ENCODE measurements at regions not wholly inside any gene's neighbourhood (a gene's known extent, or its start where the extent isn't known, plus 50 kb on each side); places are given as distances from the start of the nearest gene placed in this dataset.
"Not testable (repeated sequence)": the region's sequence is repeated elsewhere in the genome, so short reads cannot be mapped to it uniquely, and the experiment has no call there.

DNA sequence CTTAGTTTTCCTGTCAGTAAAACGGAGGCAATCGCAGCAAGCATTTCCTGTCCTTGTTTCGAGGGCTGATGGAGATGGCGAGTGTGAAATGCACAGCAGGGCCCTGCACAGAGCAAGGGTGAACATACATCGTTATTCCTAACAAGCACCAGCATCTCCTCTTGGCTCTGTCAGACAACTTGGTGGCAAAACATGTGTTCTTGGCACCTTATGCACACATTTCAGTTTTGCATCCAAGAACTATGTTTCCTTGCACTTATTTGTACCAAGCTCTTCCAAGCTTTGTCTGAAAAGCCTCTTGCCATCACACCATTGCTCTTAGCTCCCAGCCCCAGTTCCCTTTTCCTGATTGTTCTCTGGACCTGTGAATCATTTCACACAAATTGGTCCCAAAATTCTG, 132.9 kb upstream of the GRB10 start:
- DNase-seq: no peak

DNA sequence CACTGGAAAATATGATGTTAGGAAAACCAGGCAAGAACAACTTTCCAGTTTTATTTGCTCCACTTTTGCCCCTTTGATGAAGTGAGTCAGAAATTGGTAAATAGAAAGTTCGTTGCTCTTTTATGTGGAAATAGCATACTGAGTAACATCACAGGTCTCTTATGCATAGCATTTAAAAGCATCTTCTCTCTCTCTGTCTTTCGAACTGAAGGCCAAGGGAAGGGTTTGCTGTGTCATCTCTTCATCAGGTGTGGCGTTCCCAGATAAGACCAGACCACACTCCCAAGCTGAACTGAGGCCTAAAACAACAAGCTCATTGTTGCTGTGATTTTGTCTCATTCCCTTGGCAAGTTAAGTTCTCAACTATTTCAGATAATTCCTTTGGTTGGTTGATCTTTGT, 131.8 kb upstream of the GRB10 start:
- DNase-seq: no peak

DNA sequence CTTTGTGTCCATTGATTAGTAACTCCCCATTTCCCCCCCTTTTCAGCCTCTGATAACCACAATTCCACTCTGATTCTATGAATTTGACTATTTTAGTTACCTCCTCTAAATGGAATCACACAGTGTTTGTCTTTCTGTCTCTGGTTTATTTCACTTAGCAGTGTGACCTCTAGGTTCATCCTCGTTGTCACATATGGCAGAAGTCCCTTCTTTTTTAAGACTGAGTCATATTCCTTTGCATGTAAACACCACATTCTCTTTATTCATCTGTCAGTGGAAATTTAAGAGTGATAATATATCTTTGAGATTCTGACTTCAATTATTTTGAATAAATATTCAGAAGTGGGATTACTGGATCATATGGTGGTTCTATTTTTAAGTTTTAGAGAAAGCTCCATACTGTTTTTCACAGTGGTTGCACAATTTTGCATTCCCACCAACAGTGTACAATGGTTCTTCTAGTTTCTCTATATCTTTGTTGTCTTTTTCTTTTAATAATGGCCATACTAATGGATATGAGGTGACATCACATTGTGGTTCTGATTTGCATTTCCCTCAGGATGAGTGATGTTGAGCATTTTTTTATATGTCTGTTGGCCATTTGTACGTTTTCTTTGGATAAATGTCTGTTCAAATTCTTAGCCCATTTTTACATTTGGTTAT, 126.1 kb upstream of the GRB10 start:
- no peak for DNase-seq

DNA sequence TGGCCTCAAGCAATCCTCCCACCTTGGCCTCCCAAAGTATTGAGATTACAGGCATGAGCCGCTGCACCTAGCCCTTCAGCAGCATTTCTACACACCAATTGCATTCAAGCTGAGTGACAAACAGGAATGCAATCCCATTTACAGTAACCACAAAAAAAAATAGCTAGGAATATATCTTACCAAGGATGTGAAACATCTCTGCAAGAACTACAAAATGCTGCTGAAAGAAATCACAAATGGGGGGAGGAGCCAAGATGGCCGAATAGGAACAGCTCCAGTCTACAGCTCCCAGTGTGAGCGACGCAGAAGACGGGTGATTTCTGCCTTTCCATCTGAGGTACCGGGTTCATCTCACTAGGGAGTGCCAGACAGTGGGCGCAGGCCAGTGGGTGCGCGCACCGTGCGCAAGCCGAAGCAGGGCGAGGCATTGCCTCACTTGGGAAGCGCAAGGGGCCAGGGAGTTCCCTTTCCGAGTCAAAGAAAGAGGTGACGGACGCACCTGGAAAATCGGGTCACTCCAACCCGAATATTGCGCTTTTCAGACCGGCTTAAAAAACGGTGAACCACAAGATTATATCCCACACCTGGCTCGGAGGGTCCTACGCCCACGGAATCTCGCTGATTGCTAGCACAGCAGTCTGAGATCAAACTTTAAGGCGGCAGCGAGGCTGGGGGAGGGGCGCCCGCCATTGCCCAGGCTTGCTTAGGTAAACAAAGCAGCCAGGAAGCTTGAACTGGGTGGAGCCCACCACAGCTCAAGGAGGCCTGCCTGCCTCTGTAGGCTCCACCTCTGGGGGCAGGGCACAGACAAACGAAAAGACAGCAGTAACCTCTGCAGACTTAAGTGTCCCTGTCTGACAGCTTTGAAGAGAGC, 116.1 kb upstream of the GRB10 start:
- DNase-seq: not testable (repeated sequence)

DNA sequence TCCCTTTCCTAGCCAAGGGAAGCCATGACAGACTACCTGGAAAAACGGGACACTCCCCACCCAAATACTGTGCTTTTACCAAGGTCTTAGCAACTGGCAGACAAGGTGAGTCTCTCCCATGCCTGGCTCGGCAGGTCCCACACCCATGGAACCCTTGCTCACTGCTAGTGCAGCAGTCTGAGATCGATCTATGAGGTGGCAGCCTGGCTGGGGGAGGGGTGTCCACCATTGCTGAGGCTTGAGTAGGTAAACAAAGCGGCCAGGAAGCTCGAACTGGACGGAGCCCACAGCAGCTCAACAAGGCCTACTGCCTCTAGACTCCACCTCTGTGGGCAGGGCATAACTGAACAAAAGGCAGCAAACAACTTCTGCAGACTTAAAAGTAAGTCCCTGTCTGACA, 104.4 kb upstream of the GRB10 start:
- not testable (repeated sequence) for DNase-seq

DNA sequence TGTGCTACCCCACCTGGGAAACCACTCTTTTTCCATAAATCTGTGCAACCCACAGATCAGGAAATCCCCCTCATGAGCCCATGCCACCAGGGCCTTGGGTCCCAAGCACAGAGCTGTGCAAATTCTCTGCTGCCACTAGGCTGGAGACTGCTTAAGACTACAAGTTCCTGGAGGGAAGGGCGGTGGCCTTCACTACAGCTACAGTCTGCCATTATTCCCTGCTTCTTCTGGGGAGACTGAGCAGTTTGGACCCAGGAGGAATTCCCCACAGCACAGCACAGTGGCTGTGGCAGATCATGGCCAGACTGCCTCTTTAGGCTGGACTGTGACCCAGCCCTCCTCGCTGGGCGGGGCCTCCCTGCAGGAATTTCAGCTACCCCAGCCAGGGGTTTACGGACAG, 89.7 kb upstream of the GRB10 start:
- DNase-seq: no peak

DNA sequence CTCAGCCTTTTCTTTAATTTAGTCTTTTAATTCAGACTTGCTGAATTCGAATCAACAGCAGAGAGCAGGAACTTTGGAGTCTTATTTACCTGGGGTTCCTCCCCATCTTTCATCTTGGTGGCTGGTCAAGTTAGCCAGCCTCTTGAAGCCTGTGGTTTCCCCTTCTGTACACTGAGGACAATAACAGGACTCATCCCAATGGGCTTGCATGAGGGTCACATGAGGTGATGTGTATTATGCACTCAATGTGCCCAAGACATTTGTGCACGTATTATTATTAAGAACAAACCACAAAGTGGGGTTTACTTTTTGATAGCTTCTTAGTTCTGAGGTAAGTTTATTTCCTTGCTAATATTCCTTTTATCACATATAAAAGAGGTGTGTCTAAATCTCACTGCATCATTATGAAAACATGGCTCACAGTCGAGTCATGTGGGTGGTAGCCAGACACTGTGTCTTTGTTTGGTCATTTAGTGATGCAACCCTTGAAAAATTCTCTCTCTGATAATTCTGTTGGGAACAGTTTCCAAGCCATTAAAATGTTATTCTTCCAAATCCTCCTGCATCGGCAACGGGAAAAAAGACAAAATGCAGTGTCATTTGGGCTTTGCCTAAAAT, 86.5 kb upstream of the GRB10 start:
- no peak for DNase-seq

DNA sequence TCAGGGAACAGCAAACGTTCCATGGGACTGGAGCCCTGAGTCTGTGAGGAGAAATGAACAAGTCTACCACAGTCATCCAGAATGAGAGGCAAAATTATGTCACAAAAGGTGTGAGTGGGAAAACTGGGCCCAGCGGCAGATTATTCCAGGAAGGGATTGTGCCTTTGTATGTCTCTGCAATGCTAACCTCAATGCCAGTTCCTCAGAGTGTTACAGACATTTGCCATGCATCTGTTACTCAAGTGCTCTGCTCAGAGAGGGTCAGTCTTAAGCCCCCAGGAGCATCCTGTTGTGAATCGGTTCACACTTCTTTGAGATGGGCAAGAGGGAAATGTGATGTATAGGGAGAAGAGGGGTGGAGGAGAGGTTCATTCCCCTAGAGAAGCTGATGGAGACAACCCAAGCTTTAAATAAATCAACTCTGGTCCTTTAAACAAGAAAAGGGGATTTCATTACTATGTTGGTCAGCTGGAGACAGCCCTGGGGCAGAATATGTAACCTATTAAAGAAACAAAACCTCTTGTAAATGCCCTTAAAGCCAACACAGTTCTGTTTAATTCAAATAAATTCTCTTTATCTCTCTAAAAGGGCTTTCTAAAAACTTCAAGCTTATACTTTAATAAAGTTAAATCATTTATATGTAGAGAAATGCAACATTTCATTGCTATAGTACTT, 85.9 kb upstream of the GRB10 start:
- DNase-seq: no peak

DNA sequence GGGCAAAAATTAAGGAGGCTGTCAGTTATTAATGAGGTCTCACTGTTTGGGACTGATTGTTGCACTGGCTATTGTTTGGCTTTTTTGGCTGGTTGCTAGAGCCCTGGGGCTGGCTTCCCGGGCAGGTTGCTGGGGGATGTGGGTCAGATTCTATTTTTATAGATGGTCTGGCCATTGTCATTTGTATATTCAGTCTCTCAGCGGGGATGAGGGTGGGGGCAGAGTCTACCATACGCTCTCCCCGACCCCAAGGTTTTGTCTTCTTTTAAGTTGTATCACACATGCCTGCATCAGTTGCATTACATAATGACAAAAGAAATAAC, 84.3 kb upstream of the GRB10 start:
- DNase-seq: no peak

DNA sequence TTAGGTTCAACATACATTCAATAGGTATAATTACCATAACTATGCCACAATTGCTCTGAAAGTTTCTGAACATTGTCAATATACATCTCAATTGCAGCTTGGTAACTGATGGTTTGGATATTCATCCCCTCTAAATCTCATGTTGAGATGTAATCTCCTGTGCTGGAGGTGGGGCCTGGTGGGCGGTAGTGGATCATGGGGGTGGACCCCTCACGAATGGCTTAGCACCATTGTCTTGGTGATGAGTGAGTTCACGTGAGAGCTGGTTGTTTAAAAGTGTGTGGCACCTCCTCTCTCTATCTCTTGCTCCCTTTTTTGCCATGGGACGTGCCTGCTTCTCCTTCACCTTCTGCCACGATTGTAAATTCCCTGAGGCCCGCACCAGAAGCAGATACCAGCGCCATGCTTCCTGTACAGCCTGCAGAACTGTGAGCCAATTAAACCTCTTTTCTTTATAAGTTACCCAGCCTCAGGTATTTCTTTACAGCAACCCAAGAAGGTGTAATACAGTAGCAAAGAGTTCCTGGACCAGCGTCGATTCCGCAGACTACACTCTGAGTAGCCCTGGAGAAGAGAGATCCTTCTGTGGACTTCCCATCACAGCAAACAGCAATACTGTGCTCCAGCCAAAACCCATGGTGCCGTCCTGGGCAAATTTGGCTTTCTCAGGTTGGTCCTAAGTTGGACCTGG, 83.8 kb upstream of the GRB10 start:
- no peak for DNase-seq

DNA sequence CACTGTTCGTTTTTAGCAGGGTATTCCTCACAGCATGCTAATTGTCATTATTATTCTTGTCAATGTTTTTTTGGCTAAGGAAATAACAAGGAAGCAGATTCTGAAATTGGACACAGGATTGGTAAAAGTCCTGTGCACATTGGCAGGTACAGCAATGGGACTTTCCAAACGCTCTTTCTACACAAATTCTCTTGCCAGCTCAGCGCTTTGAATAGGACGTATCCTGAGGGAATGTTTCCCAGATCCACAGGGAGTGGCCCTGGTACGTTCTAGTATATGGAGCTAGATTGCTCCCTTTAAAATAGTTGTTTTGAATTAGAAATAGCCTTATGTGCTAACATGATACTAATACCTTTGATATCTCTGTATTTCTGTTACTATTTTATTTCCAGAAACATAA, 82.8 kb upstream of the GRB10 start:
- DNase-seq: no peak

DNA sequence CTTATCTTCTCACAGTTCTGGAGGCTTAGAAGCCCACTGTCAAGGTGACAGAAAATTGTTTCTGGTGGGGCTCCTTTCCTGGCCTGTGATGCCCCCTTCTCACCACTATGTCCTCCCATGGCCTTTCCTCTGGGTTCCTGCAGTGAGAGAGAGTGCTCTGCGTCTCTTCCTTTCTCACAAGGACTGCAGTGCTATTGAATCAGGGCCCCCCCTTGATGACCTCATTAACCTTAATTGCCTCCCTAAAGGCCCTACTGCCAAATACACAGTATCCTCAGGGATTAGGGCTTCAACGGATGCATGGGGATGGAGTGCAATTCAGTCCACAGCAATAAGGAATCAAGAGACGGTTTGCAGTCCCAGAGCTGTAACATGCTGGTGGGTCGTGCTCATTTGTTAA, 82.0 kb upstream of the GRB10 start:
- no peak for DNase-seq

DNA sequence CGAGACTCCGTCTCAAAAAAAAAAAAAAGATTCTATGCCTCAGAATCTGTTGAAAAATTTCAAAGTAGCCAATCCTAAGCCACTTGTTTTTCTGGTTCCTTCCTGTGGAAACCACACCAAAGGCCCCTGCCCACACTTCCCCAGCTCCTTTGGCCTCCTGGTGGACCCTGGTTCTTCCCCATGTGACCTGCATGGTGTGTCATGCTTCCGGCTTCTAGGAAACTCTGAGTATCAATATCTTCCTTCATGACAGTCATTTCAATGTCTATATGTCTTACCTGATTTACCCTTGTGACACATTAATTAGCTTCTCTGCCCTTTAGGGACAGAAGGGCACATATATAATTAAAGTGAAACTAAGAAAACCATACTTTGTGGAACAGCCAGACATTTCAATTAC, 80.4 kb upstream of the GRB10 start:
- DNase-seq: no peak

DNA sequence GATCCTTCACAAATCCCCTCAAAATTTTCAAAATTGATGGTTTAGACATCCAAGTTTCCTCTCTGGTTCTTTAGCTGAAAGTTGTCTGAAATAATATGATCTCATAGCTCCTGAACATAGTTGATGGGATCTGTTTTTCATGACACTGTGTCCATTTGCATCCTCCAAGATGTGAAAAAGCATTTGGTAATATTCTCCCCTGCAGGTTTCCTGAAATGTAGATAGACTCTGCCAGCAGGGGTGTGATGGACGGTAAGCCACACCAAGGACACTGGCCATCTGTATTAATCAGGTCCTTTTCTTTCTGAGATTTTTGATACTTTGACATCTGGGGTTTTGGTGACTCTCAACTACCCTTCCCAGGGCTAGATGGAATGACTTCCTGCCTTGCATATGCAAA, 79.6 kb upstream of the GRB10 start:
- no peak for DNase-seq

DNA sequence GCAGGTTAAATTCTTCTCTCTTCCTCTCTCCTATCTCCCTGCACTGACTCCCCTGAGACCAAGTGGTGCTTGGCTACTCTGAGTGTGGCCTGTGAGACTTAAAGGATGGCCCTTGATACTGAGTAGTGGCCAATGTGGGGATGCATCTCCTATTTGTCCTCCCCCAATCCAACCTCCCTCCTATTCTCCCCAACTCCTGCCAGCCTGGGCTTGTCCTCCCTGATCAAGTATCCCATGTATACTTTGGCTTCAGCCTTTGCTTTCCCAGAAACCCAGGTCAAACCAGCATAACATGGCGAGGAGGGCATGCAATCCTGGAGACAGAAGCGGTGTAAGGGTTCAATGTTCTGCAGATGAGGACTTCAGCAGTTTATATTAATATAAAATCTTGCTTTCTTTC, 77.9 kb upstream of the GRB10 start:
- DNase-seq: no peak

DNA sequence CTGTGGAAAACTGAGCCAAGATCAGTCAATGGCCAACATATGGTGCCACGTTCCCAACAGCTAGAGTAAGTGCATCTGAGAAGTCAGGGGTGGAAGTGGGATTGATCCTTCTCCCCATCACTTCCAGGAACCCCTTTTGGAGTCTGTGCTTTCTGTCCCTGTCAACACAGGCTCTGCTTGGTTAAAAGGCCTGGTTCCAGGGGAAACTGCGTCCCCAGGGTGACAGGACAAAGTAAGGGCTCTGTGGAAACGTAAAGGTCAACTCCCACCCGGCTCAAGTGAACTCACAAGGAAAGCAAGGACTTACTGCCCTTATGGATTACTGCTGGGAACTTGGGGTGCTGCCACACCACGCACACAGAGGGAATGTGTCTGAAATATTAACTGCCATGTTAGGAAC, 77.5 kb upstream of the GRB10 start:
- DNase-seq: no peak

DNA sequence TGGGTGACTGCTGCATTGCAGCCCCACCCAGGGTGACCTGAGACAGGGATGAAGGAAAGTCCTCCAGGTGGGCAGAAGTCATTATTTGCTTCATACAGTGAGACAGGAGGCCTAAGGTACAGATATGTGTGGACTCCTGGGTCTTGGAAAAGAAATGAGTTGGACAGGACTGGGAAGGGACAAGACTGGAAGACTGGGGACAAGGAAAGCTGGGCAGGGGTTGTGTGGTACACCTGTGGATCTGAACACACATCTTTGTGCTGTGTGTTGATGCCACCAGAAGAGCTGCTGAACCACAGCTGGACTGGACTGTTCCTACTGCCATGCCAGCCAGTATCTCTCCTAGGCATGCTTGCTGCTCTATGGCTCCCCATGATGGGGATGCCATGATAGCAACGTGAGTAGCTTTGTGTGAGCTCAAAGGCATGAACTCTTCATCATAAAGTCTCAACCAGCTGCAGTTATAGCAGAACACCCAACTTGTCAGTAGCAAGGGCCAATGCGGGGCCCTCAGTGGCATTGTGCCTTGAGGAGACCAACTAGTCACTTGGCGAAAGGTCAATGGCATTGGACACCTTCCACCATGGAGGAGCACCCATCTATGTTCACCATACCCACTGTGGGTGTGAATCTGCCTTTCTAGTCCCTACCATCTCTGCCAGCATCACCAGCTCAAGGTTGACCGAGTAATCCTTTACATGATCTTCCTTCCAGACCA, 76.0 kb upstream of the GRB10 start:
- DNase-seq: no peak

DNA sequence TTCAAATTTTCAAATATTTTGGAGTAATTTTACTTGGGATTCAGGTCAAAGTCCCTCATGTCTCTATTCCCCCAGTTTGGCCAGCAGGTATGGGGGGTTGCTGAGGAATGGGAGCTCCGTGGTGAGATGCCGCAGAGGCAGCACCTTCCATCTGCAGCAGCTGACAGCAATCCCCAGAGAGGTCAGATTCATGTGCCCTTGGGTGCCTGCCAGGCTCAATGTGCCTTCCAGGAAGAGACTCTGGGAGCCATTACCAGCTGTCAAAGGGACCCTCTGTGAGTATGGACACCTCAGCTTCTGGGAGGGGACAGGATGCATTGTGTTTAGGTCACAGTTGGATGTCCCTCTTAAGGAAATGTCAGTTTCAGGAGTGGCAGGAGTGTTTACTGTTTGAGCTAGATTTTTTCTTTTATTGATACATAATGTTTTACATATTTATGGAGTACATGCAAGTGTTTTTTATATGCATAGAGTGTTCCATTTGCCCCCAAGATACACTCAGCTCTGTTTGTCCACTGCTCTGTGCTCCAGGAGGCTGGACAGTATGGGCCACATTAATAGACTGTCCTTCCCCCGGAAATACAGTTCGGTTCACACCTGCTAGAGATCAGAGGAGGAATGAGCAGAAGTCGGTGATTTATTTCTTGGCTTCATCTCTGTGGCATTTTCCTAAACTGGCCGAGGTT, 75.3 kb upstream of the GRB10 start:
- DNase-seq: no peak

DNA sequence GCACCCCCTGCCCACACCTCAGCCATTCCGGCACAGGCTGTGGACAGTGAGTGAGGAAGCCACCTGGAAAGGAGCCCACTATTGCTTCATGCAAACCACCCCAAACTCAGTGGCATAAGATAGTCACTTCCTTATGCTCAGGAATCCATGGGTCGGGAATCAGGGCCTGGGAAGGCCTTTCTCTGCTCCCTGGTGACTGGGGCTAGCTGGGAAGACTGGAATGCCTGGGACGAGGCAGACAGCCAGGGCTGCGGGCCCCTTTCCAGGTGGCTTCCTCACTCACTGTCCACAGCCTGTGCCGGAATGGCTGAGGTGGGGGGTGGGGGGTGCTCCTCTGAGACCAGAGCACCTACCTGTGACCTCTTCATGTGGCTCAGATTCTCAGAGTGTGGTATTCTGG, 74.1 kb upstream of the GRB10 start:
- no peak for DNase-seq

DNA sequence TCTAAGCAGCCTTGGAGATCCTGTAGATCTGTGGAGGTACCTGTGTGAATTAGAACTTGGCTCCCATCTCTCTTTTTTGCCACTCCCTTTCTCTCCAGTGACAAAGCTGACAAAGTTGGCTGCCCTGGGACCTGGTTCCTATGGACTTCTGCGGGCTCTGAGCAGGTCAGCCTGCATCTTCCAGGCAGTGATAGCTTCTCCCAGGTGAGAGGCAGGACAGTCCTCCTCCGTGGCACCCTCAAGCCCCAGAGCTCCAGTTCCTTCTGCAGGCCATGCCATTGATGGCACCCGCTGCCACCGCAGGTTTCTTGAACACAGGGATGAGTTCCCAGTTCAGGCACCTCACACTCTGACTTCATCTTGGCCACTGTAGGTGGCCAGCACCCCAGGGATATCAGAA, 73.5 kb upstream of the GRB10 start:
- no peak for DNase-seq

DNA sequence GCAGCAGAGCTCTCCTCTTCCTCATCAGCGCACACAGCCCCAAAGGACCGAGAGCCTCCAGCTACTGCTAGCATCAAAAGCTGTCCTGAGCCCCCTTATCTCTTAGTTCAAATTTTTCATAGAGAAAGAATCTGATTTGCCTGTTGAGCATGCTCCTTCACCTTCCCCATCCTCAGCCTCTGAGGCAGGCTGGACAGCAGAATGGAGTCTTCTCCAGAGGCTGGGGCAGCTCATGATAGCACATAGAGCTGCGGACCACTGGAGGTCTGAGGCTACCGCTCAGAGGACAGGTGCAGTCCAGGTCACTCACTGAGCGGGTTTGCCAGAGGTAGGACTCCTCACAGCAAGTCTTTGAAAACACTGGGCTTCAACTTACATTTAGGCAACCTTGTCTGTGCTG, 72.8 kb upstream of the GRB10 start:
- DNase-seq: no peak

DNA sequence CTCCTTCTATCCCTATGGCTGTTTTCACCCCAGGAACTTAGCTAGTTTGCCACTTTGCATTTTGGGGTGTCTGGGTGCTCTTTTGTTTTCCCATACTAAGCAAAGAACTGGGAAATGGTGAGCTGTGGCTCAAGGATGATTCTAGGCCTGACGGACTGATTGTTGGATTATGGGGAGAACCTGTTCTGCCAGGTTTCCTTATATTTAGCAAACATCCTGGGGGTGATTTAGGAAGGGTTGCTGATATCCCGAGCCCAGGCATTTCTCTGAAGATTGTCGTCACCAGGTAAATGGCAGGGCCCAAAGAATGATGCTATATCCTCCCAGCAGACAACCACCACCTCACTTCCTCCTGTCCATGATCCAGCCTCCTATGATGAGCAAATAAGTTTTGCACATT, 72.1 kb upstream of the GRB10 start:
- no peak for DNase-seq
